Spleen (tissue), 11 donors: ENCODE measurements at regions not wholly inside any gene's neighbourhood (a gene's known extent, or its start where the extent isn't known, plus 50 kb on each side); places are given as distances from the start of the nearest gene placed in this dataset.
"Not testable (repeated sequence)": the region's sequence is repeated elsewhere in the genome, so short reads cannot be mapped to it uniquely, and the experiment has no call there.

Experiments
- DNase-seq: peaks from one replicate; pipeline ENCODE4 v3.0.0-alpha.2; 2020
- H3K27ac ChIP-seq, 8 donors: fragments of 200-600 bp; sonication (generic) in 7 of 8; 1 replicate in 4 of 8; 2 replicates in 4 of 8; pipeline versions ENCODE4 v1.5.0 to v1.8.0; 2016 to 2021; ENCODE audit warnings: inconsistent platforms in 4 of 8, mild to moderate bottlenecking in 4 of 8, moderate library complexity in 1 of 8
- H3K27me3 ChIP-seq, 7 donors: fragments of 200-600 bp; sonication (generic) in 6 of 7; replicated peaks in 1 of 7; 1 replicate in 4 of 7; 2 replicates in 3 of 7; pipeline versions ENCODE4 v1.5.0 to v1.8.0; 2016 to 2021; ENCODE audit warnings: inconsistent platforms in 3 of 7, mild to moderate bottlenecking in 1 of 7
- H3K36me3 ChIP-seq, 6 donors: fragments of 200-600 bp; sonication (generic) in 5 of 6; 1 replicate in 4 of 6; 2 replicates in 2 of 6; pipeline versions ENCODE4 v1.5.0 to v1.8.0; 2016 to 2021; ENCODE audit warnings: inconsistent platforms in 2 of 6
- H3K4me1 ChIP-seq, 6 donors: fragments of 200-600 bp; sonication (generic) in 5 of 6; 1 replicate in 3 of 6; 2 replicates in 3 of 6; pipeline versions ENCODE4 v1.5.0 to v1.8.0; 2016 to 2021; ENCODE audit warnings: inconsistent platforms in 3 of 6
- H3K4me3 ChIP-seq, 8 donors: fragments of 200-600 bp; sonication (generic) in 7 of 8; 1 replicate in 4 of 8; 2 replicates in 4 of 8; pipeline versions ENCODE4 v1.5.0 to v1.8.0; 2016 to 2021; ENCODE audit warnings: inconsistent platforms in 4 of 8, mild to moderate bottlenecking in 4 of 8, moderate library complexity in 2 of 8
- H3K9me3 ChIP-seq, 8 donors: fragments of 200-600 bp; sonication (generic) in 7 of 8; 1 replicate in 4 of 8; 2 replicates in 4 of 8; pipeline versions ENCODE4 v1.5.0 to v1.8.0; 2016 to 2021; ENCODE audit warnings: inconsistent platforms in 4 of 8
- POLR2A ChIP-seq, 3 donors: fragments of 450-650 bp; IDR thresholded peaks; one replicate each; pipeline ENCODE4 v1.5.1; 2017; ENCODE audit warnings: antibody characterized with exemption in 3 of 3, mild to moderate bottlenecking in 1 of 3
- POLR2AphosphoS5 ChIP-seq, 3 donors: sonication (generic); formaldehyde crosslinking; IDR thresholded peaks; one replicate each; pipeline ENCODE4 v1.5.1; 2017; ENCODE audit warnings: antibody characterized with exemption in 3 of 3
- WGBS, 5 donors: extraction: QIAGEN DNeasy Blood & Tissue Kit in 3 of 5; methylation state at CpG; one replicate each; pipeline versions ENCODE4 v1.1.5 to v1.1.7; 2013 to 2018; 5-methylcytosine and 5-hydroxymethylcytosine counted together
- intact Hi-C: fragments of 100-400 bp; cut with DNase I; formaldehyde crosslinking; loops from one replicate; pipeline ENCODE4 v1.15.0; 2023; ENCODE audit warnings: low total_unique reads
- TF ChIP-seq, protein P1 (sequence below), 11 experiments: fragments of 200-600 bp in 7 of 11; fragments of 450-650 bp in 4 of 11; sonication (generic) in 4 of 11; IDR thresholded peaks in 8 of 11; conservative IDR thresholded peaks in 3 of 11; 1 replicate in 7 of 11; 2 replicates in 4 of 11; pipeline versions ENCODE4 v1.4.0 to v1.8.0; 2016 to 2021; ENCODE audit warnings: antibody characterized with exemption in 11 of 11, inconsistent platforms in 4 of 11, mild to moderate bottlenecking in 1 of 11
- donor health status: healthy with polysubstance abuse.
- donor health status: DM: no; HTN: no; CAD: no; lungs with moderate emphysema.
- donor health status: DM: no; HTN: no; CAD: no.
- donor health status: Bipolar disorder and iron deficiency.
- donor health status: healthy.
- donor health status: DM: no; HTN: no; CAD: no.
- donor health status: DM: yes; HTN: yes; CAD: no.

DNA sequence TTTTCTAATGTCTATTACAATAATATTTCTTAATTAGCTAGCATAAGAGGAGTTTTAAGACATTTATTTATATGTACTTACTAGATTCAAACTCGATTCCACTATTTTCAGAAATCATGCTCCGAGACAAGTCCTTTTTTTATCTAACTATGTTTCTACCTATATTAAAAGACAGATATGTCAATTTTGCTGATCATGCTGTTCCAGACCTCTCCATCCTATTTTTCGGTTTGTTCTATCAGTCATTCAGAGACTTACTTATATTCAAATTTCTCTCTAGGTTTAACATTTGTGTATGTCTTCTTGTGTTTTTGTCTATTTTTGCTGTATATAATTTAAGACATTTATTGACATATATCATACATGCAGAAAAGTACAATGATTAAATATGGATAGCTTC, 635.5 kb downstream of the ZNF716 start:
- 67 to 84% (median 76%) methylated on average over 3 of the region's 3 CpGs for WGBS, 5 donors
- intact Hi-C loops, H3K27me3 ChIP-seq, DNase-seq, H3K4me1 ChIP-seq, H3K4me3 ChIP-seq, H3K36me3 ChIP-seq, H3K27ac ChIP-seq: not testable (repeated sequence)
- peaks cover 0 to 59% (median 44%) of the 10 kb centered on the region in 8 donors for H3K9me3 ChIP-seq

DNA sequence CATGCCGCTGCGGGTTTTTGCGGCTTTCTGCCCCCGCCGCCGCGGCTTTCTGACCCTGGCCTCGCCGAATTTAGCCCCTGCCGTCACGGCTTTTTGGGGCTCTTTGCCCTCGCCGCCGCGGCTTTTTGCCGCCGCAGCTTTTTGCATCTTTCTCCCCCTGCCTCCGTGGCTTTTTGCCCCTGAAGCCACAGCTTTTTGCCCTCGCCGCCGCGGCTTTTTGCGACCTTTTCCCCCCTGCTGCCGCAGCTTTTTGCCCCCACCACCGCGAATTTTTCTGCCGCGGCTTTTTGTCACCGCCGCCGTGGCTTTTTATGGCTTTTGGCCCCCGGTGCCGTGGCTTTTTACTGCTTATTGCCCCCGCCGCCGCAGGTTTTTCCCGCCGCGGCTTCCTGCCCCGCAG, 636.5 kb downstream of the ZNF716 start:
- DNase-seq, result peak; percentile 48

DNA sequence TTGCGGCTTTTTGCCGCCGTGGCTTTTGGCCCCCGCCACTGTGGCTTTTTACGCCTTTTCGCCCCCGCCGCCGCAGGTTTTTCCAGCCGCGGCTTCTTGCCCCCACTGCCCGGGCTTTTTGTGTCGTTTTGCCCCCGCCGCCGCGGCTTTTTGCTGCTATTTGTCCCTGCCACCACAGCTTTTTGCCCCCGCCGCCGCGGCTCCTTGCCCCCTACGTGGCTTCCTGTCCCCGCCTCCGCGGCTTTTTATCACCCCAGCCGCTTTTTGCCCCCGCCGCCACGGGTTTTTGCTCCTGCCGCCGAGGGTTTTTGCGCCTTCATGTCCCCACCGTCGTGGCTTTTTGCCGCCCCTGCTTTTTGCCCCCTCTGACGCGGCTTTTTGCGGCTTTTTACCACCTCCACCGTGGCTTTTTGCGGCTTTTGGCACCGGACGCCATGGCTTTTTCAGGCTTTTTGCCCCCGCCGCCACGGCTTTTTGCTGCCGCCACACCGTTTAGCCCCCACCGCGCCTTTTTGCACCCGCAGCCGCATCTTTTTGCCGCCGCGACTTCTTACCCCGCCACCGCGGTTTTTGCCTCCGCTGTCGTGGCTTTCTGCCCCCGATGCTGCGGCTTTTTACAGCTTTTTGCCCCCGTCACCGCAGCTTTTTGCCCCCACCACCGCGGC, 637.0 kb downstream of the ZNF716 start:
- TF ChIP-seq POLR2A (IDR thresholded peaks at IDR 0.05), result no peak
- TF ChIP-seq, protein P1, sequence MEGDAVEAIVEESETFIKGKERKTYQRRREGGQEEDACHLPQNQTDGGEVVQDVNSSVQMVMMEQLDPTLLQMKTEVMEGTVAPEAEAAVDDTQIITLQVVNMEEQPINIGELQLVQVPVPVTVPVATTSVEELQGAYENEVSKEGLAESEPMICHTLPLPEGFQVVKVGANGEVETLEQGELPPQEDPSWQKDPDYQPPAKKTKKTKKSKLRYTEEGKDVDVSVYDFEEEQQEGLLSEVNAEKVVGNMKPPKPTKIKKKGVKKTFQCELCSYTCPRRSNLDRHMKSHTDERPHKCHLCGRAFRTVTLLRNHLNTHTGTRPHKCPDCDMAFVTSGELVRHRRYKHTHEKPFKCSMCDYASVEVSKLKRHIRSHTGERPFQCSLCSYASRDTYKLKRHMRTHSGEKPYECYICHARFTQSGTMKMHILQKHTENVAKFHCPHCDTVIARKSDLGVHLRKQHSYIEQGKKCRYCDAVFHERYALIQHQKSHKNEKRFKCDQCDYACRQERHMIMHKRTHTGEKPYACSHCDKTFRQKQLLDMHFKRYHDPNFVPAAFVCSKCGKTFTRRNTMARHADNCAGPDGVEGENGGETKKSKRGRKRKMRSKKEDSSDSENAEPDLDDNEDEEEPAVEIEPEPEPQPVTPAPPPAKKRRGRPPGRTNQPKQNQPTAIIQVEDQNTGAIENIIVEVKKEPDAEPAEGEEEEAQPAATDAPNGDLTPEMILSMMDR (IDR thresholded peaks at IDR 0.05 in 8 of 11, conservative IDR thresholded peaks at IDR 0.05 in 3 of 11), result no peak
- no peak for TF ChIP-seq POLR2AphosphoS5 (IDR thresholded peaks at IDR 0.05)
- Histone ChIP-seq H3K27me3 (peaks cover 0 to 4% (median 0%) of the 10 kb centered on the region in 7 donors), H3K9me3 (peaks cover 0 to 75% (median 57%) of the 10 kb centered on the region in 8 donors), H3K27ac (no peak overlapping the region), H3K4me1 (no peaks in the 10 kb centered on the region), H3K36me3 (no peaks in the 10 kb centered on the region), H3K4me3 (no peak overlapping the region)
- peak; percentile 37 for DNase-seq
- 67 to 79% (median 71%) methylated on average over 65 of the region's 65 CpGs for WGBS, 5 donors
- intact Hi-C loops, result no loop called here

More for the DNA sequence above, 636.5 kb downstream of the ZNF716 start:
- WGBS, 5 donors, result 71 to 80% (median 72%) methylated on average over 37 to 40 of the region's 40 CpGs
- intact Hi-C loops, result no loop called here
- peaks cover 0 to 4% (median 0%) of the 10 kb centered on the region in 7 donors for H3K27me3 ChIP-seq
- TF ChIP-seq POLR2AphosphoS5 (IDR thresholded peaks at IDR 0.05) (no peak), POLR2A (IDR thresholded peaks at IDR 0.05) (no peak)
- TF ChIP-seq, protein P1 (IDR thresholded peaks at IDR 0.05 in 8 of 11, conservative IDR thresholded peaks at IDR 0.05 in 3 of 11), result no peak
- H3K4me3 ChIP-seq, result no peak overlapping the region
- peaks cover 0 to 69% (median 52%) of the 10 kb centered on the region in 8 donors for H3K9me3 ChIP-seq
- no peak overlapping the region for H3K27ac ChIP-seq
- H3K4me1 ChIP-seq, result no peaks in the 10 kb centered on the region
- H3K36me3 ChIP-seq, result no peaks in the 10 kb centered on the region

DNA sequence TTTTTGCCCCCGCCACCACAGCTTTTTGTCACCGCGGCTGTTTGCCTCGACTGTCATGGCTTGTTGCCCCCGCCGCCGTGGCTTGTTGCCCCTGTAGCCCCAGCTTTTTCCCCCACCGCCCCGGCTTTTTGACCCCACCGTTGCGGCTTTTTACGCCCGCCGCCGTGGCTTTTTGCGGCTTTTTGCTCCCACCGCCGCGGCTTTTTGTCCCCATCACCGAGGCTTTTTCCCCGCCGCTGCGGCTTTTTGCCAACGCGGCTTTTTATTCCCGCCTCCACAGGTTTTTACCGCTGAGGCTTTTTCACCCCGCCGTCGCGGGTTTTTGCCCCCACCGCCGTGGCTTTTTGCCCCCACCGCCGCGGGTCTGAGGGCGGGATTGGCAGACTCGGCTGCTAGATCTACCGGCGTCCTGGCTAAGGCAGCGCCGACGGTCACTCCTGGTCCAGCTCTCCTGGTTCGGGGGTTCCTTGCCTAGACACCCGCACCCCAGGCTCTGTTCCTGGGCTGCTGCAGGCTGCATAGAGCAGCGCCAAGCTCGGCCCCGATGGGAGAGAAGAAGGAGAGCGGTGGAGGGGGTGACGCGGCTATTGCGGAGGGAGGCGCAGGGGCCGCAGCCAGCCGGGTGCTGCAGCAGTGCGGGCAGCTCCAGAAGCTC, 637.7 kb downstream of the ZNF716 start:
- Histone ChIP-seq H3K27ac (no peak overlapping the region), H3K4me1 (no peaks in the 10 kb centered on the region), H3K27me3 (peaks cover 0 to 4% (median 0%) of the 10 kb centered on the region in 7 donors), H3K36me3 (no peaks in the 10 kb centered on the region), H3K4me3 (no peak overlapping the region), H3K9me3 (peaks cover 0 to 74% (median 63%) of the 10 kb centered on the region in 8 donors)
- WGBS, 5 donors, result 76 to 80% (median 78%) methylated on average over 53 to 56 of the region's 56 CpGs
- intact Hi-C loops, result no loop called here
- peak; percentile 59 for DNase-seq
- TF ChIP-seq POLR2A (IDR thresholded peaks at IDR 0.05) (no peak), POLR2AphosphoS5 (IDR thresholded peaks at IDR 0.05) (no peak)
- TF ChIP-seq, protein P1 (IDR thresholded peaks at IDR 0.05 in 8 of 11, conservative IDR thresholded peaks at IDR 0.05 in 3 of 11), result no peak

DNA sequence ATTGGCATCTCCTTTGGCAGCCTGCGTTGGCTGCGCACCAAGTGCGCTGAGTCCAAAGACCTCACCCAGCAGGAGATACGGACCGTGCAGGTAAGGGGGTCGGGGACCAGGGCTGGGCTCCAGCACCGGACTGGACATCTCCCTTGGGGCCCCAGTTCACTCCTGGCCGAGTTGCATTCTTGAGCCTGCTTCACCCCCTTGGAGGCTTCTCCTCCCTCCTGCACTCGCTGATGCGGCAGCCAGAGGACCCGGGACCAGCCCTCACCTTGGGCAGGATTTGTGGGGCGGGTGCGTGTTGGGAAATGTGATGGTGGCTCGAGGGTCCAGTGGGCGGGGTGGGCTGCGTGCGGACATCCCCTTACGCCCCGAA, 638.2 kb downstream of the ZNF716 start:
- DNase-seq, result peak; percentile 41

DNA sequence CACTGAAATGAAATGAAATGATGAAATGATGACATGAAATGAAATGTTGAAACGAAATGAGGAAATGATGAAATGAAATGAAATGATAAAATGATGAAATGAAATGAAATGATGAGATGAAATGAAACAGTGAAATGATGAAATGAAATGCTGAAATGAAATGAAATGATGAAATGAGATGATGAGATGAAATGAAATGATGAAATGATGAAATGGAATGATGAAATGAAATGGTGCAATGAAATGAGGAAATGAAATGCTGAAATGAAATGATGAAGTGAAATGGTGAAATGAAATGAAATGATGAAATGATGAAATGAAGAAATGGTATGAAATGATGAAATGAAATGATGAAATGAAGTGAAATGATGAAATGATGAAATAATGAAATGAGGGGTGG, 641.1 kb downstream of the ZNF716 start:
- WGBS, 5 donors, result 13 to 23% (median 18%) methylated on average over 1 of the region's 1 CpG
- H3K4me1 ChIP-seq, H3K4me3 ChIP-seq, H3K27ac ChIP-seq, H3K27me3 ChIP-seq, H3K36me3 ChIP-seq, intact Hi-C loops, DNase-seq: not testable (repeated sequence)
- H3K9me3 ChIP-seq, result peaks cover 0 to 72% (median 62%) of the 10 kb centered on the region in 8 donors

More for the DNA sequence above, 638.2 kb downstream of the ZNF716 start:
- 76 to 85% (median 80%) methylated on average over 11 to 19 of the region's 19 CpGs for WGBS, 5 donors
- H3K4me1 ChIP-seq, H3K36me3 ChIP-seq, H3K27me3 ChIP-seq, intact Hi-C loops, H3K27ac ChIP-seq, H3K4me3 ChIP-seq: not testable (repeated sequence)
- peaks cover 0 to 69% (median 64%) of the 10 kb centered on the region in 8 donors for H3K9me3 ChIP-seq
